ENCODE measurements at regions not wholly inside any gene's neighbourhood (a gene's known extent, or its start where the extent isn't known, plus 50 kb on each side); places are given as distances from the start of the nearest gene placed in this dataset.

GRCh38 chr3:80649170-80649569 lies 881.4 kb upstream of the ROBO1 start:
- TF ChIP-seq POLR2A (IDR thresholded peaks at IDR 0.05; ENCODE audit: low read depth, low read length) = no peak
- TF ChIP-seq TAF1 (IDR thresholded peaks at IDR 0.05; ENCODE audit: borderline replicate concordance, low read depth, low read length) = no peak
